MG63 (cell line): ENCODE measurements at regions not wholly inside any gene's neighbourhood (a gene's known extent, or its start where the extent isn't known, plus 50 kb on each side); places are given as distances from the start of the nearest gene placed in this dataset.

Experiments used
- DNase-seq: peaks from one replicate; pipeline ENCODE4 v3.0.0-alpha.2; 2020
- H3K27me3 ChIP-seq: fragments of 250-450 bp; sonication (Bioruptor Pico); 2 replicates; pipeline ENCODE4 v1.5.1; 2020; ENCODE audit warnings: mild to moderate bottlenecking, moderate library complexity
- H3K36me3 ChIP-seq: fragments of 250-450 bp; sonication (Bioruptor Pico); 2 replicates; pipeline ENCODE4 v1.5.1; 2020; ENCODE audit warnings: mild to moderate bottlenecking, moderate library complexity
- H3K4me3 ChIP-seq: fragments of 250-450 bp; sonication (Bioruptor Pico); 2 replicates; pipeline ENCODE4 v1.5.1; 2020; ENCODE audit warnings: mild to moderate bottlenecking, moderate library complexity
- H3K9me3 ChIP-seq: fragments of 250-450 bp; sonication (Bioruptor Pico); 2 replicates; pipeline ENCODE4 v1.5.1; 2020; ENCODE audit warnings: mild to moderate bottlenecking, moderate library complexity

DNA sequence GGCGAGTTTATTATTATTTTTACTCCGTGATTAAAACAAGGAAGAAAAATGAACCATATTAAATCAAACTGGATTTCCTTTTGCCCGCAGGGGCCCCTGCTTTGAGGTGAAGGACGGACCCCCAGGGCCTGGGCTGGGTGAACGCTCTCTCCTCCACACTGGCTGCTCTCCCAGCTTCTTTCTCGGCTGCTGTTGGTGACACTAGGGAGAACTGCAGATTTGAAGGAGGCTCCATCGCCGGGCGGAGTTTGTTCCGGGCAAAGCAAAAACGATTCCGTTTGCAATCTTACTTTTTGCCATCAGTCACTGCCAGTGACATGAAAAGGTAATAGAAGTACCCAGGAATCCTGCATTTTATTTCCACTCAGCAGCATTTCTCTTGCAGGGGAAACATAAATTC lies 221.6 kb upstream of the SDK2 start:
- no peaks in the 10 kb centered on the region for H3K9me3 ChIP-seq
- no peaks in the 10 kb centered on the region for H3K36me3 ChIP-seq
- no peaks in the 10 kb centered on the region; the same call in 1 of the 2 replicates for H3K27me3 ChIP-seq
- DNase-seq, result no peak
- no peak overlapping the region for H3K4me3 ChIP-seq

GRCh38 chr17:73867056-73867455 lies 222.8 kb upstream of the SDK2 start:
- Histone ChIP-seq H3K9me3 (no peaks in the 10 kb centered on the region), H3K36me3 (no peaks in the 10 kb centered on the region), H3K27me3 (no peaks in the 10 kb centered on the region; the same call in 1 of the 2 replicates), H3K4me3 (no peak overlapping the region)
- no peak for DNase-seq

DNA sequence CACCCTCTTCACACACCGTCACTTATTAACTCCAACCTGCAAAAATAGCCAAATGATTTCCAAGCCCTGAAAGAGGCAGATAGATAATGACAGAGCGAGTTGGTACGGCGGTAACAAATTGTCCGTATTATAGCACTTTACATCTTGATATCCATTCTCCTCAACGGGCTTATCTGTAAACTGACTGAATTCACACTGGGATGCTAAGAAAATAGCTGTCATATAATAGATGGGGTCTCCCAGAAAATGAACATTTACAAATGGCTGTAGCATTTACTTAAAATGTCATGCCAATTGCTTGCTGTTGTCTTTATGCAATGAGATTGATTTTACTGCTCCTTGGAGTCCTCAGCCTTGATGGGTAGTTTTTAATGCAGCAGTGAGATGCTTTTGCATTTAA lies 225.8 kb upstream of the SDK2 start:
- Histone ChIP-seq H3K4me3 (no peak overlapping the region), H3K36me3 (no peaks in the 10 kb centered on the region), H3K9me3 (no peaks in the 10 kb centered on the region), H3K27me3 (no peaks in the 10 kb centered on the region; the same call in 1 of the 2 replicates)
- DNase-seq, result no peak

- DNase-seq, result no peak
- H3K9me3 ChIP-seq, result no peaks in the 10 kb centered on the region
- no peaks in the 10 kb centered on the region; the same call in 1 of the 2 replicates for H3K27me3 ChIP-seq
- H3K36me3 ChIP-seq, result no peaks in the 10 kb centered on the region
- H3K4me3 ChIP-seq, result no peak overlapping the region
Measured at GRCh38 chr17:73870473-73870872, 226.2 kb upstream of the SDK2 start.

DNA sequence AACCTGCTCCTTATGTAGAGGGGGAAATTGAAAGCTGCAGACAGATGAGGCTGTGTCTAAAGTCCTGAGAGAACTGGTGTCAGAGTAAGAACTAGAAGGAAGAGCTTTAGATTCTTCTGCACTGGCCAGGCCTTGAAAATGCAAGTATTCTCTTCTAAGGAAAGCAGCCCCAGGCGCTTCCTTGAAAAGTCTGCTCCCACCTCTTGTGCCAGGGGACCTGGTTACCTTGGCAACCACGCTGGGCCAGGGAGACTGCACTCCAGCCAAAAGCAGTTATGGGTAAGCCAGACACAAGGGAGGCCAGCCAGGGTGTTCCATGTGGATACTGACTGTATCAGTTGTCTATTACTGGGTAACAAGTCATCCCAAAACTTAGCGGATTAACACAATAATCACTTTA lies 228.6 kb upstream of the SDK2 start:
- DNase-seq, result no peak
- H3K4me3 ChIP-seq, result no peak overlapping the region
- no peaks in the 10 kb centered on the region for H3K9me3 ChIP-seq
- H3K27me3 ChIP-seq, result no peaks in the 10 kb centered on the region; the same call in 1 of the 2 replicates
- no peaks in the 10 kb centered on the region for H3K36me3 ChIP-seq

DNA sequence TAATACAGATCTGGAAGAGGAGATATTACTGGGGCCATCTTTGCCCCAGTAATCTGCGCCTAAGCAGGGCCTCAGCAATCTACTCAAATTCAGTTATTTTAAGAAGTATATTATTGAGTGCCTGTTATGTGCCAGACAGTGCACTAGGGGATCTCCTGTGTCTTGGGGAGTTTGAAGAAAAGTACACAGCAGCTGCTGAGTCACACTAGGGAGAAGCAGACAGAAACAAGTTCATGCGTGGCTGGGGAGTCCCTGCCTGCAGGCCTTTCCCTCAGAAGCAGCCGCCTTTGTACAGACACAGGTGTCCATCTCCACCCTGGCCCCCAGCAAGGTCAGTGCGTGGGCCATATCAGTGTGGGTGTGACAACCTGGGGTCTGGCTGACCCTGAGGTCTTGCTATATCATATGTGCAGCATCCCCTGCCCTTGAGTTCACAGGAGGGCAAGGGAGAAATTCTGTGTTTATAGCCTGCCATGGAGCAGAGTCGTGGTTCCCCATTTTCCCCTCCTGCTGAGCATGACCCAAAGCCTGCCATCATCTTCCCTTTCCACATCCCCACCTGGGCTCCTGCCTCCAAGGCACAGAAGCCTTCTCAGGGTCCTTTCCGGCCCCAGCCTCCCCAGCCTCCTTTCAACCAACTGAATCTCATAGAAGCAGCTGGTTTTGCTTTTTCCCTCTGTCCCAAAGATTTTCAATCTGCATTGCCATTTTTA lies 229.9 kb upstream of the SDK2 start:
- Histone ChIP-seq H3K36me3 (no peaks in the 10 kb centered on the region), H3K27me3 (no peaks in the 10 kb centered on the region; the same call in 1 of the 2 replicates), H3K9me3 (no peaks in the 10 kb centered on the region), H3K4me3 (no peak overlapping the region)
- DNase-seq, result no peak

- H3K4me3 ChIP-seq, result no peak overlapping the region
- no peaks in the 10 kb centered on the region for H3K9me3 ChIP-seq
- H3K27me3 ChIP-seq, result no peaks in the 10 kb centered on the region; the same call in 1 of the 2 replicates
- H3K36me3 ChIP-seq, result no peaks in the 10 kb centered on the region
- no peak for DNase-seq
Measured at GRCh38 chr17:73875346-73875745, 231.1 kb upstream of the SDK2 start.

DNA sequence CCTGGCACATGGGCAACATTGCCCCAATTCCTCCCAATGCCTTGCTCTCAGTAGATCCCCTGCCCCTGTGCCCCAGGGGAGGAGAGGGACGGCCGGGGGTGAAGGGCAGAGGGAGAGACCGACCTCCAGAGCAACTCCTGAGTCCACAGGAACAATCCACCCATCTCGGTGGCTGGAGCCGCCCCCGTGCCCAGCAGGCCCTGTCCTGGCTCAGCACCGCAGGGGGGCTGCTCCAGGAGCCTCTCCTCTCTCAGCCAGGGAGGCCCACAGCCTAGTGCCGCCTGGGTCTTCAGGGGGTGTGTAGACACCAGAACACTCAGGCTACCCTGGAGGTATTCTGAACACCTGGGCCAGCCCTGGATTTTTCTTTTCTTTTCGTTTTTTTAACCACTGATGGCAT lies 233.7 kb upstream of the SDK2 start:
- Histone ChIP-seq H3K4me3 (no peak overlapping the region), H3K36me3 (no peaks in the 10 kb centered on the region), H3K9me3 (no peaks in the 10 kb centered on the region), H3K27me3 (peaks cover 2% of the 10 kb centered on the region; the same call in 1 of the 2 replicates)
- no peak for DNase-seq

DNA sequence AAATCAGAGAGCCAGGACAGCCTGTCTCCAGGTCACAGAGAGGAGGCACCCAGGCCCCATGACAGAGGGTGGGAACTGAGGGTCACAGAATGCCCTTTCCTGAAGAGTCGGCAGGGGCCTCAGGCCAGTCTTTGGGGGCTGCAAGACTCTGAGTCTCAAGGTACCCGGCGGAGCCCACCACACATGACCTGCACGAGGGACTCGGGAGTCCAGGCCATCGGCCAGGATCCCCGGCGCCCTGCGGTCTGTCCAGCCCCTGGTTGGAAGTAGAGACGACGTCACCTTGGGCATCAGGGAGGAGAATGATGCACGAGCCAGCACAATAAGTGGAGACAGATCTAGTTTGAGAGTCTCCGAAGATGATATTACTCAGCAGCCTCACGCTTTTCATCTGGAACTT lies 234.7 kb upstream of the SDK2 start:
- H3K27me3 ChIP-seq, result peaks cover 6% of the 10 kb centered on the region; the same call in 1 of the 2 replicates
- H3K36me3 ChIP-seq, result no peaks in the 10 kb centered on the region
- no peaks in the 10 kb centered on the region for H3K9me3 ChIP-seq
- no peak overlapping the region for H3K4me3 ChIP-seq
- DNase-seq, result no peak

GRCh38 chr17:73879987-73880386 lies 235.7 kb upstream of the SDK2 start:
- no peak for DNase-seq
- Histone ChIP-seq H3K27me3 (peaks cover 6% of the 10 kb centered on the region; the same call in 1 of the 2 replicates), H3K4me3 (no peak overlapping the region), H3K36me3 (no peaks in the 10 kb centered on the region), H3K9me3 (no peaks in the 10 kb centered on the region)

DNA sequence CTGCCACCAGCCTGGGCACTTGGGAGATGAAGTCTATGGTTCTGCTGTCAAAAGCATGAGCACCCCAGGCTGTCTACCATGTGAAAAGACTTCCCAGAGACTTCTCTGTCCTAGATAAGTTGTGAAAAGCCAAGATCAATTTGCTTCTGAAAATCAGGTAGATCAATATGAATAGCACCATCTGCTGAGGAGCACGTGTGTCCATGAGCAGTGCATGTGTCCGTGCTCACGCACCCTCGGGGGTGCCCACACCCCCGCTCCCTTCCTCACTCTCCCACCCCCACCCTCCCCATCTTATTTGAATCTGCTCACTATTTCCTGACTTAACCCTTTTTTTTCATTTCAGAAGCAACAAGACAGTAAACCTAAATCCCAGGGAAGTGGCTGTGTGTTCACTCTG lies 238.3 kb upstream of the SDK2 start:
- no peaks in the 10 kb centered on the region for H3K9me3 ChIP-seq
- no peaks in the 10 kb centered on the region for H3K36me3 ChIP-seq
- H3K4me3 ChIP-seq, result no peak overlapping the region
- peaks cover 6% of the 10 kb centered on the region; the same call in 1 of the 2 replicates for H3K27me3 ChIP-seq
- no peak for DNase-seq

DNA sequence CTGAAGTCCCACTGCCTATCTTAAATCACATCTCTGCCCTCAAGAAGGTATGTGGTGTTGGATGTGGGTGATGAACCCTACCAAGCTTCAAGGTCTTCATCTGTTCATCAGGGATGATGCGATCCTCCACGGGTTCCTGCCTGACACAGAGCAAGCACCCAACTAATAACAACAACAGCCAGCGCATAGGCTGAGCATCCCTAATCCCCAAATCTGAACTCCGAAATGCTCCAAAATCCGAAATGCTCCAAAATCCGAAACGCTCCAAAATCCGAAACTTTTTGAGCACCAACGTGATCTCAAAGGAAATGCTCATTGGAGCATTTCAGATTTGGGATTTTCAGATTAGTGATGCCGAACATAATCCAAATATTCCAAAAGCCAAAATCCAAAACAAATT lies 238.9 kb upstream of the SDK2 start:
- no peak overlapping the region for H3K4me3 ChIP-seq
- H3K36me3 ChIP-seq, result no peaks in the 10 kb centered on the region
- peaks cover 6% of the 10 kb centered on the region; the same call in 1 of the 2 replicates for H3K27me3 ChIP-seq
- H3K9me3 ChIP-seq, result no peaks in the 10 kb centered on the region
- no peak for DNase-seq

- Histone ChIP-seq H3K4me3 (no peak overlapping the region), H3K9me3 (no peaks in the 10 kb centered on the region), H3K27me3 (peaks cover 6% of the 10 kb centered on the region), H3K36me3 (no peaks in the 10 kb centered on the region)
- DNase-seq, result no peak
Measured at GRCh38 chr17:73887739-73888138, 243.5 kb upstream of the SDK2 start.

- no peaks in the 10 kb centered on the region for H3K9me3 ChIP-seq
- H3K4me3 ChIP-seq, result no peak overlapping the region
- no peak for DNase-seq
- no peaks in the 10 kb centered on the region for H3K36me3 ChIP-seq
- H3K27me3 ChIP-seq, result no peaks in the 10 kb centered on the region; the same call in 1 of the 2 replicates
Measured at GRCh38 chr17:73888862-73889261, 244.6 kb upstream of the SDK2 start.

GRCh38 chr17:73889439-73889838 lies 245.2 kb upstream of the SDK2 start:
- H3K27me3 ChIP-seq, result no peaks in the 10 kb centered on the region; the same call in none of the 2 replicates
- no peaks in the 10 kb centered on the region for H3K36me3 ChIP-seq
- H3K4me3 ChIP-seq, result no peak overlapping the region
- H3K9me3 ChIP-seq, result no peaks in the 10 kb centered on the region
- no peak for DNase-seq

GRCh38 chr17:73890831-73891405 lies 246.7 kb upstream of the SDK2 start:
- Histone ChIP-seq H3K9me3 (no peaks in the 10 kb centered on the region), H3K36me3 (no peaks in the 10 kb centered on the region), H3K27me3 (peaks cover 15% of the 10 kb centered on the region), H3K4me3 (no peak overlapping the region)
- no peak for DNase-seq

DNA sequence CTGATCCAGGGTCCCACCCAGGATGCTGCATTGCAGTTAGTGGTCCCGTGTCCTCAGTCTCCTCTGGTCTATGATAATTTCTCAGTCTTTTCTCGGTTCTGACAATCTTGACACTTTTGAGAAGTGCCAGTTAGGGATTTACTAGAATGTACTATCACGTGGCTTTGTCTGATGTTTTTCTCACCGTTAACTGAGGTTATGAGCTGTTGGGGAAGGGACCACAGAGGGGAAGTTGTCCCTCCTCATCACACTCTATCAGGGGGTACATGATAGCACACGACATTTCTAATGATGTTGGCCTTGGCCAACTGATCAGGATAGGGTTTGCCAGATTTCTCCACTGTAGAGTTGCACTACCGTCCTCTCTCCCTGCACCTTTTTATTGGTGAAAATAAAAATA lies 250.9 kb upstream of the SDK2 start:
- H3K36me3 ChIP-seq, result no peaks in the 10 kb centered on the region
- H3K4me3 ChIP-seq, result no peak overlapping the region
- H3K27me3 ChIP-seq, result peaks cover 32% of the 10 kb centered on the region
- DNase-seq, result no peak
- H3K9me3 ChIP-seq, result no peaks in the 10 kb centered on the region

DNA sequence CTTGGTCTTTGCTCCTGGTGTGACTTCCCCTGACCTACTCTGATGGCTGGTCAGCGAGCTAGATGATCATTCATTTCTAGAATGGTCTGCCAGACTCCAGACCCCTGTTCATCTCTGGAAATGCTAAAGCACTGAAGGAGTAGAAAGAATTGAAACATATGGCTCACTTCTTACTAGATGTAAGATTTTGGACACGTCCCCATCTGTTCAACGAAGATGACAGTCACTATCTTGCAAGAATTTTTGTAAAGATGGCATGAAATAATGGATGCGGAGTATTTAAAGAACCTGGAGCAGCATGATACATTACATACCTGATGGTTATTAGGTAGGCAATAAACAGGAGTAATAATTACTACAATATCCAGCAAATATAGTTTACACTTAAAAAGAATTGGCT lies 252.7 kb upstream of the SDK2 start:
- Histone ChIP-seq H3K4me3 (no peak overlapping the region), H3K36me3 (no peaks in the 10 kb centered on the region), H3K27me3 (peaks cover 34% of the 10 kb centered on the region), H3K9me3 (no peaks in the 10 kb centered on the region)
- DNase-seq, result no peak
